ENCODE measurements at regions not wholly inside any gene's neighbourhood (a gene's known extent, or its start where the extent isn't known, plus 50 kb on each side); places are given as distances from the start of the nearest gene placed in this dataset.

DNA sequence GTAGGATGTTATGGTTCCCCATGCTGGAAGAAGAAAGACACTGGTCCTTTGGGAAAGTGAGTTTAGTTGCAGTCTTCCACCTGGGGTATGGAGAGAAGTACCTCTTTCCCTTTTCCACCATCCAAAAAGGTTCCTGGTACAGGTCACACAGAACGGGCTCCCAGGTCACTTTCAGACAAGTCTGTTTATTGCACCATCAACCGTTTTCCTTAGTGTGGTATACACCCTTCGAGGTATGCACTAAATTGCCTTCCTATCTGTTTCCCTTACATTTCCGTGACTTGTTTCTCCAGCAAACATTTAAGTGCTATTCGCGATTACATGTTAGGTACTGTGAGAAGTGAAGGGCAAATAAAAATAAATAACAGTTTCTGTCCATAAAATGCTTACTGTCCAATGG, 185.1 kb downstream of the ARL4A start:
- CTCF ChIA-PET, result no interaction called here
- no peaks in the 10 kb centered on the region for H3K27me3 Mint-ChIP-seq
- POLR2A ChIA-PET, result no interaction called here
- no peaks in the 10 kb centered on the region for H3K9me3 Mint-ChIP-seq (ENCODE audit: low read depth)
- H3K4me1 Mint-ChIP-seq, result no peaks in the 10 kb centered on the region
- DNase-seq (no peak), ATAC-seq (no peak)
- no peak overlapping the region for H3K27ac Mint-ChIP-seq
- intact Hi-C loops (cut with DNase I, micrococcal nuclease), result no loop called here
- H3K36me3 Mint-ChIP-seq (ENCODE audit: low read depth), result no peaks in the 10 kb centered on the region
- no peak overlapping the region for H3K4me3 Mint-ChIP-seq

GRCh38 chr7:12873571-12873970, 186.1 kb downstream of the ARL4A start:
- POLR2A ChIA-PET, result no interaction called here
- no peaks in the 10 kb centered on the region for H3K4me1 Mint-ChIP-seq
- DNase-seq, result no peak
- ATAC-seq, result no peak
- H3K9me3 Mint-ChIP-seq (ENCODE audit: low read depth), result no peaks in the 10 kb centered on the region
- no peak overlapping the region for H3K4me3 Mint-ChIP-seq
- intact Hi-C loops (cut with DNase I, micrococcal nuclease), result no loop called here
- H3K27ac Mint-ChIP-seq, result no peak overlapping the region
- CTCF ChIA-PET, result no interaction called here
- no peaks in the 10 kb centered on the region for H3K36me3 Mint-ChIP-seq (ENCODE audit: low read depth)
- H3K27me3 Mint-ChIP-seq, result no peaks in the 10 kb centered on the region

- no peaks in the 10 kb centered on the region for H3K9me3 Mint-ChIP-seq (ENCODE audit: low read depth)
- ATAC-seq, result no peak
- DNase-seq, result no peak
- no peaks in the 10 kb centered on the region for H3K36me3 Mint-ChIP-seq (ENCODE audit: low read depth)
- CTCF ChIA-PET, result no interaction called here
- peaks cover 12% of the 10 kb centered on the region for H3K27me3 Mint-ChIP-seq
- POLR2A ChIA-PET, result no interaction called here
- H3K27ac Mint-ChIP-seq, result no peak overlapping the region
- H3K4me1 Mint-ChIP-seq, result no peaks in the 10 kb centered on the region
- no peak overlapping the region for H3K4me3 Mint-ChIP-seq
- intact Hi-C loops (cut with DNase I, micrococcal nuclease), result no loop called here
Observed at GRCh38 chr7:12879139-12879538, 191.7 kb downstream of the ARL4A start.

DNA sequence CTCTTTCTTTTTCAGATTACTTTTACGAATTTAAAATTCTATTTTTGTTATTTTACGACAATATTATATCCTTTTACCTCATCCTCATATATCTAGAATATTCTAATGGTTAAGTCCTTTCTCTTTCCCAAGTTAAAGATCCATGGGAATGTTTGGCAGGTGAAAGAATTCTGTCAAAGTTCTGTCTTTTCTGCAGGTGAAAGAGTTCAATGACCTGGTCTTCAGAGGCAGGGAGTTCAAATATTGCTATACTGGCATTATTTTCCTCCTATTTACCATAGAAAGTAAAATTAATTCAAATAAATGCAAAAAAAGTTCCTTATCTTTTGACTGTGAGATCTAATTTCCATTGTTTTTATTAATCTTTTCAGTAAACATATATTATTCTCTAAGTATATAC, 194.3 kb downstream of the ARL4A start:
- no peak for ATAC-seq
- Mint-ChIP-seq H3K4me1 (no peaks in the 10 kb centered on the region), H3K27ac (no peak overlapping the region), H3K27me3 (peaks cover 14% of the 10 kb centered on the region), H3K4me3 (no peak overlapping the region), H3K9me3 (ENCODE audit: low read depth) (no peaks in the 10 kb centered on the region), H3K36me3 (ENCODE audit: low read depth) (no peaks in the 10 kb centered on the region)
- intact Hi-C loops (cut with DNase I, micrococcal nuclease), result no loop called here
- no peak for DNase-seq
- CTCF ChIA-PET, result interaction anchor here (0.7 kb wide), 1 partner anchor 21 kb away, joined by 3 read pairs; no protein-coding TSS in a partner anchor
- POLR2A ChIA-PET, result no interaction called here

DNA sequence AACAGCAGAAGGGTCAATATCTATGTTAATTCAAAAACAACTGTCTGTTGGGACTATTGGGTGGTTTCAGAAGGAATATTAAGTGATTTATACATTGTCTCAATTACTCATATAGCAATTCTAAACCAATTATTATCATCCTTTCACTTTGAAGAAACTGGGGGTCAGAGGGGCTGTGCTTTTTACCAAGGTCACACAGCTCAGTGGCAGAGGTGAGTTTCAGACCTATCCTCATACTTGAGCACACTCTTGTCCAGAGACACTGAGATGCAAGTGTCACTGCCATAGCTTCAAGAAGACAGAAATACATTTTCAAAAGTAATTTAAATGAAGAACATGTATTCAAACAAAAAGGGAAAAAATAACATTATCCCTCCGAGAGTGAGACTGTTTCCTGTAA, 195.3 kb downstream of the ARL4A start:
- Mint-ChIP-seq H3K36me3 (ENCODE audit: low read depth) (no peaks in the 10 kb centered on the region), H3K27ac (no peak overlapping the region), H3K27me3 (peaks cover 14% of the 10 kb centered on the region), H3K9me3 (ENCODE audit: low read depth) (no peaks in the 10 kb centered on the region), H3K4me3 (no peak overlapping the region), H3K4me1 (no peaks in the 10 kb centered on the region)
- no peak for DNase-seq
- POLR2A ChIA-PET, result no interaction called here
- intact Hi-C loops (cut with DNase I, micrococcal nuclease), result no loop called here
- ATAC-seq, result no peak
- CTCF ChIA-PET, result interaction anchor here (1.0 kb wide), 1 partner anchor 197 kb away, joined by 3 read pairs; no protein-coding TSS in a partner anchor

- ChIA-PET CTCF (no interaction called here), POLR2A (no interaction called here)
- DNase-seq (no peak), ATAC-seq (no peak)
- intact Hi-C loops (cut with DNase I, micrococcal nuclease), result no loop called here
- Mint-ChIP-seq H3K4me3 (no peak overlapping the region), H3K4me1 (no peaks in the 10 kb centered on the region), H3K27ac (no peak overlapping the region), H3K9me3 (ENCODE audit: low read depth) (no peaks in the 10 kb centered on the region), H3K36me3 (ENCODE audit: low read depth) (no peaks in the 10 kb centered on the region), H3K27me3 (peaks cover 16% of the 10 kb centered on the region)
Observed at GRCh38 chr7:12884033-12884432, 196.6 kb downstream of the ARL4A start.

- no peak overlapping the region for H3K27ac Mint-ChIP-seq
- H3K4me1 Mint-ChIP-seq, result no peaks in the 10 kb centered on the region
- intact Hi-C loops (cut with DNase I, micrococcal nuclease), result no loop called here
- CTCF ChIA-PET, result no interaction called here
- no peak for DNase-seq
- no peak overlapping the region for H3K4me3 Mint-ChIP-seq
- H3K9me3 Mint-ChIP-seq (ENCODE audit: low read depth), result no peaks in the 10 kb centered on the region
- H3K36me3 Mint-ChIP-seq (ENCODE audit: low read depth), result no peaks in the 10 kb centered on the region
- POLR2A ChIA-PET, result no interaction called here
- peaks cover 16% of the 10 kb centered on the region for H3K27me3 Mint-ChIP-seq
- peak; percentile 23 for ATAC-seq
Observed at GRCh38 chr7:12884856-12885440, 197.5 kb downstream of the ARL4A start.

GRCh38 chr7:12888717-12889116, 201.3 kb downstream of the ARL4A start:
- Mint-ChIP-seq H3K9me3 (ENCODE audit: low read depth) (no peaks in the 10 kb centered on the region), H3K4me3 (no peak overlapping the region), H3K27me3 (peaks cover 4% of the 10 kb centered on the region), H3K4me1 (no peaks in the 10 kb centered on the region), H3K27ac (no peak overlapping the region), H3K36me3 (ENCODE audit: low read depth) (no peaks in the 10 kb centered on the region)
- intact Hi-C loops (cut with DNase I, micrococcal nuclease), result no loop called here
- ChIA-PET CTCF (no interaction called here), POLR2A (no interaction called here)
- no peak for ATAC-seq
- DNase-seq, result no peak

- Mint-ChIP-seq H3K27me3 (peaks cover 4% of the 10 kb centered on the region), H3K9me3 (ENCODE audit: low read depth) (no peaks in the 10 kb centered on the region), H3K4me3 (no peak overlapping the region), H3K27ac (no peak overlapping the region), H3K4me1 (no peaks in the 10 kb centered on the region), H3K36me3 (ENCODE audit: low read depth) (no peaks in the 10 kb centered on the region)
- DNase-seq (no peak), ATAC-seq (no peak)
- POLR2A ChIA-PET, result no interaction called here
- CTCF ChIA-PET, result no interaction called here
- intact Hi-C loops (cut with DNase I, micrococcal nuclease), result no loop called here
Observed at GRCh38 chr7:12889391-12889790, 202.0 kb downstream of the ARL4A start.

DNA sequence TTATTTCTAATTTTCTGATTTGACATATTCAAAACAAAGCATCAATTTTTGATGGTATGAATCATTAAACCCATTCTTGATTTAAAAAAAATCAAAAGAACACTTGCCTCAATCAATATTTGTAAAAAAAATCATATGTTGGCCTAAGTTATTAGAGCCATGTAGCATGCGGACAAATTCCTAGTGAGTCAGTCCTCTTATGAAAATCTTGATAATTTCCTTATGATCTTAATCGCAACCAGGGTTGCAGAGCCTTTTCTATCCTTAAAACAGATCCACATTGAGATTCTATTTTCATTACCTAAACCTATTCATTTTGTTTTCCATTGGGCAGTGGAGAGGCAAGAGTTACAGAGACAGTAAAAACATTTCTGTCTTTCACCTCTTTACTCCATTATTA, 203.2 kb downstream of the ARL4A start:
- POLR2A ChIA-PET, result no interaction called here
- no peak for ATAC-seq
- intact Hi-C loops (cut with DNase I, micrococcal nuclease), result no loop called here
- DNase-seq, result no peak
- no peaks in the 10 kb centered on the region for H3K4me1 Mint-ChIP-seq
- CTCF ChIA-PET, result interaction anchor here (0.6 to 1.2 kb wide), 4 partner anchors 10 to 204 kb away, joined by 3 to 5 read pairs (median 4); no protein-coding TSS in a partner anchor
- H3K36me3 Mint-ChIP-seq (ENCODE audit: low read depth), result no peaks in the 10 kb centered on the region
- no peak overlapping the region for H3K4me3 Mint-ChIP-seq
- no peak overlapping the region for H3K27ac Mint-ChIP-seq
- peaks cover 2% of the 10 kb centered on the region for H3K27me3 Mint-ChIP-seq
- no peaks in the 10 kb centered on the region for H3K9me3 Mint-ChIP-seq (ENCODE audit: low read depth)

DNA sequence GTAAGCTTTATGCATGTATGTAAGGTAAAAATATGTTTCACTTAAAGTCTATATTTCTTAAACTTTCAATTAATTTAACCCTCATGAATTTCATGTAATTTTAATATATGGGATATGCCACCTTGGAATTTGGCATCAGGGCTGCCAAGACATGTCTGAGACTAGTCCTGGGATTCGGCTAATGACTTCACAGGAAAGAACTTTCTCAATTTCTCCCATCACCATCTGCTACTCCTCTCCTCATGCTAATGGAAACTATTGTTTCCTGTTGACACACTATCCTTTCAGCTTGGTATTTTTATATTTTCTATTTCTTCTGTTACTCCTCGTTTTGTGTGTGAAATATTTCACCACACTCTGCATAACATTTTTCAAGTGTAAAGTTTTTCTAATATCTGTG, 205.9 kb downstream of the ARL4A start:
- Mint-ChIP-seq H3K36me3 (ENCODE audit: low read depth) (no peaks in the 10 kb centered on the region), H3K4me1 (no peaks in the 10 kb centered on the region), H3K4me3 (no peak overlapping the region), H3K27ac (no peak overlapping the region), H3K27me3 (peaks cover under 1% of the 10 kb centered on the region), H3K9me3 (ENCODE audit: low read depth) (no peaks in the 10 kb centered on the region)
- intact Hi-C loops (cut with DNase I, micrococcal nuclease), result no loop called here
- CTCF ChIA-PET, result no interaction called here
- ATAC-seq (no peak), DNase-seq (no peak)
- POLR2A ChIA-PET, result no interaction called here

DNA sequence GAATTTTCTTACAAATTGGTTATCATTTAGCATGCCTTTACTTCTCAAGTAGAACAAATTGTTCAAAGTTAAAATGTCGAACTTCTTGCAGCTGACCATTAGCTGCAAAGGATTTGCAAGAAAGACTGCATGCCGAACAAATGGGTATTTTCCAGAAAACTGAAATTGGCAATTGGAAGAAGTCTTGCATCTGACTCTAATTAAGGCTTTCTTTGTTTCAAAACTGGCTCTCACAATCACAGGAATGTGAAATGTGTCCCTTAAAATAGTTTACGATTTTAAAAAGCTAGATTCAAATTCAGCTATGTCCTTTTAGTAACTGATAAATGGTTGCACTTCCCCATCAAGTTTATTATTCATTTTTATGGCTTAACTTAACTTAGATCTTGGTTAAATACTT, 207.9 kb downstream of the ARL4A start:
- Mint-ChIP-seq H3K27me3 (no peaks in the 10 kb centered on the region), H3K4me3 (no peak overlapping the region), H3K27ac (no peak overlapping the region), H3K9me3 (ENCODE audit: low read depth) (no peaks in the 10 kb centered on the region), H3K4me1 (no peaks in the 10 kb centered on the region), H3K36me3 (ENCODE audit: low read depth) (no peaks in the 10 kb centered on the region)
- ChIA-PET POLR2A (no interaction called here), CTCF (no interaction called here)
- intact Hi-C loops (cut with DNase I, micrococcal nuclease), result no loop called here
- ATAC-seq, result no peak
- no peak for DNase-seq

DNA sequence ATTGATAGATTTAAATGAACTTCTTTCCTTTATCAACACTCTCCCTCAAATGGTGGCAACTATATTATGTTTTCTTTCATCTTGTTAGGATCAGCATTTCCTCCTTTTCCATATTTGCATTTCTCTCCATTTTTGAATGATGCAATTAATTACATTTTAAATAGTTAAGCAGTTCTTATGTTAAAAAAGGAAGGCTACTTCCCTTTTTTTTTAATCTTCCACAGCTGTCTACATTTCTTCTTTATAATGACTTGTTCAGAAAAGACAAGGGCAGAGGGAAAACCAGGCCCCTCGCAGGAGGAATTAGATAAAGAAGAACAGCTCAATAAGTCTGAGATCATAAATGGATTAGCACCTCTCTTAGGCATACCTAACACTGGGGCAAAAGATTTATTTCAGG, 208.9 kb downstream of the ARL4A start:
- Mint-ChIP-seq H3K36me3 (ENCODE audit: low read depth) (no peaks in the 10 kb centered on the region), H3K27ac (no peak overlapping the region), H3K9me3 (ENCODE audit: low read depth) (no peaks in the 10 kb centered on the region), H3K27me3 (no peaks in the 10 kb centered on the region), H3K4me1 (no peaks in the 10 kb centered on the region), H3K4me3 (no peak overlapping the region)
- no peak for ATAC-seq
- intact Hi-C loops (cut with DNase I, micrococcal nuclease), result no loop called here
- no peak for DNase-seq
- ChIA-PET CTCF (no interaction called here), POLR2A (no interaction called here)
